Neutrophil (primary cell): ENCODE measurements at regions not wholly inside any gene's neighbourhood (a gene's known extent, or its start where the extent isn't known, plus 50 kb on each side); places are given as distances from the start of the nearest gene placed in this dataset.

ENCODE experiments used
- H3K27ac ChIP-seq: fragments of 200-600 bp; sonication (generic); 2 replicates; pipeline ENCODE4 v1.5.1; 2016; ENCODE audit warnings: mild to moderate bottlenecking, moderate library complexity
- H3K27me3 ChIP-seq: fragments of 200-600 bp; sonication (generic); 2 replicates; pipeline ENCODE4 v1.6.0; 2016; ENCODE audit warnings: mild to moderate bottlenecking
- H3K36me3 ChIP-seq: fragments of 200-600 bp; sonication (generic); 2 replicates; pipeline ENCODE4 v1.5.1; 2017
- H3K4me1 ChIP-seq, 2 experiments: fragments of 200-600 bp in 1 of 2; sonication (generic) in 1 of 2; 1 replicate in 1 of 2; 2 replicates in 1 of 2; pipeline versions ENCODE4 v1.5.1 to v1.6.1; 2013 to 2016; ENCODE audit warnings: low read depth in 1 of 2, low read length in 1 of 2, mild to moderate bottlenecking in 1 of 2, moderate library complexity in 1 of 2; ENCODE audit not compliant: control insufficient read depth in 1 of 2, insufficient read depth in 1 of 2
- H3K4me3 ChIP-seq, 2 experiments: fragments of 200-600 bp in 1 of 2; sonication (generic) in 1 of 2; 1 replicate in 1 of 2; 2 replicates in 1 of 2; pipeline ENCODE4 v1.5.1; 2013 to 2016; ENCODE audit warnings: low read depth in 1 of 2, low read length in 1 of 2, mild to moderate bottlenecking in 1 of 2, moderate library complexity in 1 of 2
- H3K9me3 ChIP-seq: fragments of 200-600 bp; sonication (generic); 2 replicates; pipeline ENCODE4 v1.5.1; 2016
- CTCF ChIP-seq: fragments of 200-600 bp; sonication (generic); IDR thresholded peaks from 2 replicates; pipeline ENCODE4 v1.5.1; 2016; ENCODE audit warnings: antibody characterized with exemption

GRCh38 chr22:47623066-47623762 lies 860.8 kb downstream of the TBC1D22A start:
- Histone ChIP-seq H3K27ac (no peak overlapping the region), H3K4me3 (no peak overlapping the region), H3K36me3 (no peaks in the 10 kb centered on the region), H3K9me3 (no peaks in the 10 kb centered on the region), H3K27me3 (peaks cover 4% of the 10 kb centered on the region), H3K4me1 (no peaks in the 10 kb centered on the region)
- no peak for TF ChIP-seq CTCF

- no peaks in the 10 kb centered on the region for H3K36me3 ChIP-seq
- no peaks in the 10 kb centered on the region for H3K4me1 ChIP-seq
- peaks cover 7% of the 10 kb centered on the region for H3K27me3 ChIP-seq
- no peak overlapping the region for H3K4me3 ChIP-seq
- no peak overlapping the region for H3K27ac ChIP-seq
- no peaks in the 10 kb centered on the region for H3K9me3 ChIP-seq
- TF ChIP-seq CTCF: no peak
Observed at GRCh38 chr22:47622541-47622940, 860.1 kb downstream of the TBC1D22A start.

GRCh38 chr22:47621253-47621652 lies 858.8 kb downstream of the TBC1D22A start:
- Histone ChIP-seq H3K27ac (no peak overlapping the region), H3K4me3 (no peak overlapping the region), H3K27me3 (peaks cover 7% of the 10 kb centered on the region), H3K4me1 (no peaks in the 10 kb centered on the region), H3K36me3 (no peaks in the 10 kb centered on the region), H3K9me3 (no peaks in the 10 kb centered on the region)
- TF ChIP-seq CTCF: no peak

GRCh38 chr22:47620391-47620790 lies 857.9 kb downstream of the TBC1D22A start:
- H3K9me3 ChIP-seq: no peaks in the 10 kb centered on the region
- H3K27me3 ChIP-seq: peaks cover 7% of the 10 kb centered on the region
- no peak for TF ChIP-seq CTCF
- H3K4me3 ChIP-seq: no peak overlapping the region
- no peak overlapping the region for H3K27ac ChIP-seq
- H3K4me1 ChIP-seq: no peaks in the 10 kb centered on the region
- H3K36me3 ChIP-seq: no peaks in the 10 kb centered on the region

- Histone ChIP-seq H3K4me3 (no peak overlapping the region), H3K9me3 (no peaks in the 10 kb centered on the region), H3K27me3 (peaks cover 7% of the 10 kb centered on the region), H3K36me3 (no peaks in the 10 kb centered on the region), H3K4me1 (no peaks in the 10 kb centered on the region), H3K27ac (no peak overlapping the region)
- no peak for TF ChIP-seq CTCF
Observed at GRCh38 chr22:47619631-47620030, 857.2 kb downstream of the TBC1D22A start.
